Liver (tissue), 8 donors: ENCODE measurements at regions not wholly inside any gene's neighbourhood (a gene's known extent, or its start where the extent isn't known, plus 50 kb on each side); places are given as distances from the start of the nearest gene placed in this dataset.

Experiments
- DNase-seq: peaks from one replicate; pipeline ENCODE4 v3.0.0-alpha.2; 2017; ENCODE audit warnings: low spot score
- H3K27ac ChIP-seq, 2 donors: one replicate each; pipeline ENCODE4 v1.7.0; 2013; ENCODE audit warnings: inconsistent platforms in 2 of 2, low read length in 2 of 2, control low read depth in 1 of 2, low read depth in 1 of 2, mild to moderate bottlenecking in 1 of 2
- H3K27me3 ChIP-seq, 4 donors: one replicate each; pipeline versions ENCODE4 v1.6.1 to v1.7.0; 2013; ENCODE audit warnings: low read length in 3 of 4, inconsistent platforms in 1 of 4, mild to moderate bottlenecking in 1 of 4, moderate library complexity in 1 of 4; ENCODE audit not compliant: control insufficient read depth in 4 of 4, insufficient read depth in 4 of 4
- H3K36me3 ChIP-seq, 4 donors: one replicate each; pipeline versions ENCODE4 v1.6.1 to v1.7.0; 2013; ENCODE audit warnings: low read length in 3 of 4, mild to moderate bottlenecking in 3 of 4, low read depth in 1 of 4, moderate library complexity in 1 of 4; ENCODE audit not compliant: control insufficient read depth in 4 of 4, insufficient read depth in 3 of 4
- H3K4me1 ChIP-seq, 4 donors: one replicate each; pipeline versions ENCODE4 v1.6.1 to v1.7.0; 2013; ENCODE audit warnings: low read length in 3 of 4, mild to moderate bottlenecking in 3 of 4, moderate library complexity in 1 of 4; ENCODE audit not compliant: control insufficient read depth in 4 of 4, insufficient read depth in 4 of 4
- H3K4me3 ChIP-seq, 3 donors: one replicate each; pipeline versions ENCODE4 v1.6.1 to v1.7.0; 2013; ENCODE audit warnings: low read length in 3 of 3, control low read depth in 1 of 3, low read depth in 1 of 3, mild to moderate bottlenecking in 1 of 3
- H3K9ac ChIP-seq, 2 donors: one replicate each; pipeline ENCODE4 v1.7.0; 2013; ENCODE audit warnings: low read length in 2 of 2, mild to moderate bottlenecking in 2 of 2, moderate library complexity in 2 of 2, control low read depth in 1 of 2, low read depth in 1 of 2
- H3K9me3 ChIP-seq, 4 donors: one replicate each; pipeline versions ENCODE4 v1.6.1 to v1.7.0; 2013; ENCODE audit warnings: low read length in 3 of 4; ENCODE audit not compliant: control insufficient read depth in 4 of 4
- CTCF ChIP-seq: fragments of 150-350 bp; IDR thresholded peaks from 2 replicates; pipeline ENCODE4 v1.5.1; 2017; ENCODE audit warnings: improper control_type of control experiment, low read depth, low read length; ENCODE audit not compliant: missing input control
- EGR1 ChIP-seq, 2 donors: IDR thresholded peaks; 2 replicates each; pipeline ENCODE4 v1.6.1; 2016 to 2018; ENCODE audit warnings: antibody characterized with exemption in 2 of 2, low read depth in 2 of 2
- FOXA1 ChIP-seq: IDR thresholded peaks from 2 replicates; pipeline ENCODE4 v1.6.1; 2016; ENCODE audit warnings: antibody characterized with exemption
- FOXA2 ChIP-seq: IDR thresholded peaks from 2 replicates; pipeline ENCODE4 v1.6.1; 2016; ENCODE audit warnings: antibody characterized with exemption
- GABPA ChIP-seq, 2 donors: IDR thresholded peaks in 1 of 2; conservative IDR thresholded peaks in 1 of 2; 2 replicates each; pipeline ENCODE4 v1.6.1; 2016; ENCODE audit warnings: antibody characterized with exemption in 2 of 2, mild to moderate bottlenecking in 1 of 2, moderate library complexity in 1 of 2
- HNF4A ChIP-seq, 2 donors: conservative IDR thresholded peaks; 2 replicates each; pipeline ENCODE4 v1.6.1; 2016; ENCODE audit warnings: antibody characterized with exemption in 2 of 2, mild to moderate bottlenecking in 2 of 2
- HNF4G ChIP-seq: IDR thresholded peaks from 2 replicates; pipeline ENCODE4 v1.6.1; 2016; ENCODE audit warnings: antibody characterized with exemption
- JUND ChIP-seq, 2 donors: IDR thresholded peaks; 2 replicates each; pipeline ENCODE4 v1.6.1; 2016; ENCODE audit warnings: antibody characterized with exemption in 2 of 2
- NR2F2 ChIP-seq: IDR thresholded peaks from 2 replicates; pipeline ENCODE4 v1.6.1; 2016; ENCODE audit warnings: antibody characterized with exemption
- RAD21 ChIP-seq, 2 donors: IDR thresholded peaks; 2 replicates each; pipeline ENCODE4 v1.6.1; 2016; ENCODE audit warnings: antibody characterized with exemption in 2 of 2, mild to moderate bottlenecking in 2 of 2
- RXRA ChIP-seq, 2 donors: IDR thresholded peaks; 2 replicates each; pipeline ENCODE4 v1.6.1; 2017 to 2018; ENCODE audit warnings: antibody characterized with exemption in 2 of 2, mild to moderate bottlenecking in 1 of 2
- SP1 ChIP-seq: IDR thresholded peaks from 2 replicates; pipeline ENCODE4 v1.6.1; 2018; ENCODE audit warnings: antibody characterized with exemption, mild to moderate bottlenecking
- TAF1 ChIP-seq: conservative IDR thresholded peaks from 2 replicates; pipeline ENCODE4 v1.6.1; 2016; ENCODE audit warnings: antibody characterized with exemption, mild to moderate bottlenecking
- YY1 ChIP-seq: IDR thresholded peaks from 2 replicates; pipeline ENCODE4 v1.6.1; 2016; ENCODE audit warnings: antibody characterized with exemption, mild to moderate bottlenecking
- ZBTB33 ChIP-seq: IDR thresholded peaks from 2 replicates; pipeline ENCODE4 v1.6.1; 2016; ENCODE audit warnings: antibody characterized with exemption
- WGBS: extraction: QIAGEN DNeasy Blood & Tissue Kit; methylation state at CpG from one replicate; pipeline ENCODE4 v1.1.7; 2013; 5-methylcytosine and 5-hydroxymethylcytosine counted together
- TF ChIP-seq, protein P1 (sequence below): IDR thresholded peaks from 2 replicates; pipeline ENCODE4 v1.6.1; 2016; ENCODE audit warnings: antibody characterized with exemption, mild to moderate bottlenecking
- TF ChIP-seq, protein P2 (sequence below): IDR thresholded peaks from 2 replicates; pipeline ENCODE4 v1.6.1; 2016; ENCODE audit warnings: antibody characterized with exemption
- TF ChIP-seq, protein P3 (sequence below): IDR thresholded peaks from 2 replicates; pipeline ENCODE4 v1.6.1; 2016; ENCODE audit warnings: antibody characterized with exemption
- donor health status: healthy.
- donor health status: healthy.
- donor health status: healthy.
- donor health status: healthy.
- donor health status: healthy.

GRCh38 chr15:95522533-95522932, 808.0 kb upstream of the NR2F2 start:
- no peaks in the 10 kb centered on the region for H3K36me3 ChIP-seq
- no peaks in the 10 kb centered on the region for H3K27me3 ChIP-seq
- no peak overlapping the region for H3K9ac ChIP-seq
- no peak overlapping the region for H3K4me3 ChIP-seq
- H3K27ac ChIP-seq, result no peak overlapping the region
- DNase-seq, result no peak
- TF ChIP-seq EGR1 (IDR thresholded peaks at IDR 0.05; ENCODE audit: low read depth in 2 of 2) (no peak), JUND (IDR thresholded peaks at IDR 0.05) (no peak), RXRA (IDR thresholded peaks at IDR 0.05) (no peak), TAF1 (no peak), ZBTB33 (no peak), HNF4A (conservative IDR thresholded peaks at IDR 0.05) (no peak), YY1 (no peak), FOXA1 (no peak), FOXA2 (no peak), HNF4G (no peak), NR2F2 (no peak), RAD21 (IDR thresholded peaks at IDR 0.05) (no peak), CTCF (no peak), GABPA (IDR thresholded peaks at IDR 0.05 in 1 of 2, conservative IDR thresholded peaks at IDR 0.05 in 1 of 2) (no peak)
- TF ChIP-seq, protein P1, sequence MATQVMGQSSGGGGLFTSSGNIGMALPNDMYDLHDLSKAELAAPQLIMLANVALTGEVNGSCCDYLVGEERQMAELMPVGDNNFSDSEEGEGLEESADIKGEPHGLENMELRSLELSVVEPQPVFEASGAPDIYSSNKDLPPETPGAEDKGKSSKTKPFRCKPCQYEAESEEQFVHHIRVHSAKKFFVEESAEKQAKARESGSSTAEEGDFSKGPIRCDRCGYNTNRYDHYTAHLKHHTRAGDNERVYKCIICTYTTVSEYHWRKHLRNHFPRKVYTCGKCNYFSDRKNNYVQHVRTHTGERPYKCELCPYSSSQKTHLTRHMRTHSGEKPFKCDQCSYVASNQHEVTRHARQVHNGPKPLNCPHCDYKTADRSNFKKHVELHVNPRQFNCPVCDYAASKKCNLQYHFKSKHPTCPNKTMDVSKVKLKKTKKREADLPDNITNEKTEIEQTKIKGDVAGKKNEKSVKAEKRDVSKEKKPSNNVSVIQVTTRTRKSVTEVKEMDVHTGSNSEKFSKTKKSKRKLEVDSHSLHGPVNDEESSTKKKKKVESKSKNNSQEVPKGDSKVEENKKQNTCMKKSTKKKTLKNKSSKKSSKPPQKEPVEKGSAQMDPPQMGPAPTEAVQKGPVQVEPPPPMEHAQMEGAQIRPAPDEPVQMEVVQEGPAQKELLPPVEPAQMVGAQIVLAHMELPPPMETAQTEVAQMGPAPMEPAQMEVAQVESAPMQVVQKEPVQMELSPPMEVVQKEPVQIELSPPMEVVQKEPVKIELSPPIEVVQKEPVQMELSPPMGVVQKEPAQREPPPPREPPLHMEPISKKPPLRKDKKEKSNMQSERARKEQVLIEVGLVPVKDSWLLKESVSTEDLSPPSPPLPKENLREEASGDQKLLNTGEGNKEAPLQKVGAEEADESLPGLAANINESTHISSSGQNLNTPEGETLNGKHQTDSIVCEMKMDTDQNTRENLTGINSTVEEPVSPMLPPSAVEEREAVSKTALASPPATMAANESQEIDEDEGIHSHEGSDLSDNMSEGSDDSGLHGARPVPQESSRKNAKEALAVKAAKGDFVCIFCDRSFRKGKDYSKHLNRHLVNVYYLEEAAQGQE, result no peak
- WGBS, result 90% methylated on average over 3 of the region's 3 CpGs
- no peaks in the 10 kb centered on the region for H3K4me1 ChIP-seq
- H3K9me3 ChIP-seq, result no peaks in the 10 kb centered on the region

- no peak overlapping the region for H3K27ac ChIP-seq
- H3K27me3 ChIP-seq, result no peaks in the 10 kb centered on the region
- no peaks in the 10 kb centered on the region for H3K9me3 ChIP-seq
- H3K9ac ChIP-seq, result no peak overlapping the region
- H3K4me1 ChIP-seq, result no peaks in the 10 kb centered on the region
- 90% methylated on average over 3 of the region's 3 CpGs for WGBS
- H3K4me3 ChIP-seq, result no peak overlapping the region
- no peaks in the 10 kb centered on the region for H3K36me3 ChIP-seq
- no peak for TF ChIP-seq EGR1 (IDR thresholded peaks at IDR 0.05; ENCODE audit: low read depth in 2 of 2)
- TF ChIP-seq HNF4G, result no peak
- TF ChIP-seq SP1, result no peak
- no peak for TF ChIP-seq HNF4A (conservative IDR thresholded peaks at IDR 0.05)
- TF ChIP-seq, protein P2, sequence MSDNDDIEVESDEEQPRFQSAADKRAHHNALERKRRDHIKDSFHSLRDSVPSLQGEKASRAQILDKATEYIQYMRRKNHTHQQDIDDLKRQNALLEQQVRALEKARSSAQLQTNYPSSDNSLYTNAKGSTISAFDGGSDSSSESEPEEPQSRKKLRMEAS, result no peak
- no peak for TF ChIP-seq CTCF
- TF ChIP-seq GABPA (IDR thresholded peaks at IDR 0.05 in 1 of 2, conservative IDR thresholded peaks at IDR 0.05 in 1 of 2), result no peak
- no peak for TF ChIP-seq FOXA1
- no peak for TF ChIP-seq RXRA (IDR thresholded peaks at IDR 0.05)
- TF ChIP-seq ZBTB33, result no peak
- TF ChIP-seq, protein P3, sequence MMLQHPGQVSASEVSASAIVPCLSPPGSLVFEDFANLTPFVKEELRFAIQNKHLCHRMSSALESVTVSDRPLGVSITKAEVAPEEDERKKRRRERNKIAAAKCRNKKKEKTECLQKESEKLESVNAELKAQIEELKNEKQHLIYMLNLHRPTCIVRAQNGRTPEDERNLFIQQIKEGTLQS, result no peak
- TF ChIP-seq JUND (IDR thresholded peaks at IDR 0.05), result no peak
- TF ChIP-seq TAF1, result no peak
- no peak for TF ChIP-seq NR2F2
- no peak for TF ChIP-seq RAD21 (IDR thresholded peaks at IDR 0.05)
- no peak for DNase-seq
Observed at GRCh38 chr15:95528920-95529319, 801.6 kb upstream of the NR2F2 start.
